HG02571 (cell line): ENCODE measurements at regions not wholly inside any gene's neighbourhood (a gene's known extent, or its start where the extent isn't known, plus 50 kb on each side); places are given as distances from the start of the nearest gene placed in this dataset.
"Not testable (repeated sequence)": the region's sequence is repeated elsewhere in the genome, so short reads cannot be mapped to it uniquely, and the experiment has no call there.

Experiments
- ATAC-seq: cut with Tn5 transposase; IDR thresholded peaks from one replicate; pipeline ENCODE4 v1.9.1; 2021; ENCODE audit warnings: mild to moderate bottlenecking, moderate library complexity; ENCODE audit not compliant: unreplicated experiment

DNA sequence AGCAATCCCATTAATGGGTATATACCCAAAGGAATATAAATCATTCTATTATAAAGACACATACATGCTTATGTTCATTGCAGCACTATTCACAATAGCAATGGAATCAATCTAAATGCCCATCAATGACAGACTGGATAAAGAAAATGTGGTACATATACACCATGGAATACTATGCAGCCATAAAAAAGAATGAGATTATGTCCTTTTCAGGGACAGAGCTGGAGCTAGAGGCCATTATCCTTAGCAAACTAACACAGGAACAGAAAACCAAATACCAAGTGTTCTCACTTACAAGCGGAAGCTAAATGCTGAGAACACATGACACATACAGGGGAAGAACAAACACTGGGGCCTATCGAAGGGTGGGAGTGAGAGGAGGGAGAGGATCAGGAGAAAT lies 276.3 kb downstream of the RRAGC start:
- not testable (repeated sequence) for ATAC-seq

- no peak for ATAC-seq
Measured at GRCh38 chr1:38581396-38581795, 278.2 kb downstream of the RRAGC start.

GRCh38 chr1:38580594-38580993 lies 279.0 kb downstream of the RRAGC start:
- no peak for ATAC-seq

DNA sequence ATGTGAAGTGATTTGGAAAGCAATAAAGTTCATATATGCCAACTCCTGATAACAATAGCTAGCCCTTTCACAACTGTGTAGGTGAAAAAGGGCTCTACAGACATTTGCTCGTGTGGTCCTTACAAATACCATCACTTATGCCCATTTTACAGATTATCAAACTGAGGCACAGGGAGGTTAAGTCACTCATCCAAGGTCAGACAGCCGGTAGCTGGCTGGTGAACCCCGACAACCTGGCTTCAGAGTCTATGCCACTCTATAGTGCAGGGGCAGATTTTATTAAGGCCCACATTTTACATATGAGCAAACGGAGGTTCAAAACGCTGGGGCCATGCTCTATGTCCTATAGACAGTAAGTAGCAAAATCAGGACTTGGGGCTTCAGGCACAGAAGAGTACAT lies 280.5 kb downstream of the RRAGC start:
- ATAC-seq = no peak

- ATAC-seq = no peak
Measured at GRCh38 chr1:38578271-38578951, 281.2 kb downstream of the RRAGC start.

GRCh38 chr1:38577937-38578270 lies 281.7 kb downstream of the RRAGC start:
- ATAC-seq = no peak

GRCh38 chr1:38577385-38577784 lies 282.2 kb downstream of the RRAGC start:
- no peak for ATAC-seq

DNA sequence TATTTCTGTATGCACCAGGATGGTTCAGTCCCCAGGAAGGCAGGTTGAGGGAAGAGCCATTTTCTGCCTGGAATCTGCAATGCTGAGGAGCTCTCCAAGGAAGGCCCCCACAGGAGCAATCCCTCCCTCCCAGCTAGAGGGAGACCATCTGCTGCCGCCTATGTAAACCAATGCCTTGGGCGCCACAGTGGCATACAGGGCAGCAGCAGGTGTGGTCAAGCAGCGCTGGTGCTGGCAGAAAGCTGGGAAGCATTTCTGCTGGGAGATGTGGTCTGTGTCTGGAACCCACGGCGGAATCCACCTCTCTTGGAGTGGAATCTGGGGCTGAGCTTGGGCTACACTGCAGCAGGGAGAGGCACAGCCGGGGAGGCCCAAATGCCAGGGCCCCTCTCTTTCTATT lies 283.3 kb downstream of the RRAGC start:
- no peak for ATAC-seq

GRCh38 chr1:38571726-38572125 lies 287.8 kb downstream of the RRAGC start:
- ATAC-seq = no peak

DNA sequence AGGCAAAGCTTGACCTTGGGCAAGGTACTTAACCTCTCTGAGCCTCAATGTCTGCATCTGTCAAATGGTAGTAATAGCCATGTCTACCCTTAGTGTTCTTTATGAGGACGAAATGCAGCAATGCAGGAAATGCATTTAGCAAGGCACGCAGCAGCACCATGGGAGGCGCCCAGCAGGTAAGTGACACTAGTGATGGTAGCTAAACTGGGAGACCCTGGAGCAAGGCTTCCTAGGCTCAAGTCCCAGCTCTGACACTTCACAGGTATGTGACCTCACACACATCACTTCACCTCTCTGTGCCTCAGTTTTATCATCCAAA lies 289.0 kb downstream of the RRAGC start:
- no peak for ATAC-seq

DNA sequence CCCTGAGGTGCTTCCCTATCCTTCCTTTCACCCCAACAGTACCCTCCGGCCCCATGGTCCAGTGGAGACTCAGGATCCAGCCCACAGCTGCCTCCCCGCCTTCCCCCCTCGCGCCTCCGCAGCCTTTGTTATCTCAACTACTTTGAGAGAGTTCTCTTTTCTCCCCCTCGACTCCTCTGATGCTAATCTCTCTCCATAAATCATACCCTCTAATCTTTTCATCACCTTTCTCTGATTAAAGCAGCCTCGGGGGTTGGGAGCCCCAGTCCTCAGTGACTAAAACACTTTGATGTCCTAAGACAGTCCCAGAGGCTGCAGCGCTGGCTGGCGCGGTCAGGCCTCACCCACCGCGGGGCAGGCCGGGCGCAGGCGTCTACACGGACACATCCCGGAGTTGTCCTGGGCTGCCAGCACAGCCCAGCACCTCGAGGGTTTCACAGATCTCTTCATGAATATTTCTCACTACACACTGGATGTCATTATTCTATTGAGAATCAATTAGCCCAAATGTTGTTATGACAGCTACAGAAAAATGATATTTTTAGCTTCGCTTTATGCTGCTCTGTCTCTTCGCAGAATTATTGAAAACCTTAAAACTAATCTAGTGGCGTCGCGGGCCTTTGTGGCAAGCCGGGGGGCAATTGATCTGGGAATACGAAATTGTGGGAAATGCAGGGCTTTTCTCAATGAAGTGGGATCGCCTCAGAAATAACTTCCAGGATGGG lies 289.5 kb downstream of the RRAGC start:
- no peak for ATAC-seq

DNA sequence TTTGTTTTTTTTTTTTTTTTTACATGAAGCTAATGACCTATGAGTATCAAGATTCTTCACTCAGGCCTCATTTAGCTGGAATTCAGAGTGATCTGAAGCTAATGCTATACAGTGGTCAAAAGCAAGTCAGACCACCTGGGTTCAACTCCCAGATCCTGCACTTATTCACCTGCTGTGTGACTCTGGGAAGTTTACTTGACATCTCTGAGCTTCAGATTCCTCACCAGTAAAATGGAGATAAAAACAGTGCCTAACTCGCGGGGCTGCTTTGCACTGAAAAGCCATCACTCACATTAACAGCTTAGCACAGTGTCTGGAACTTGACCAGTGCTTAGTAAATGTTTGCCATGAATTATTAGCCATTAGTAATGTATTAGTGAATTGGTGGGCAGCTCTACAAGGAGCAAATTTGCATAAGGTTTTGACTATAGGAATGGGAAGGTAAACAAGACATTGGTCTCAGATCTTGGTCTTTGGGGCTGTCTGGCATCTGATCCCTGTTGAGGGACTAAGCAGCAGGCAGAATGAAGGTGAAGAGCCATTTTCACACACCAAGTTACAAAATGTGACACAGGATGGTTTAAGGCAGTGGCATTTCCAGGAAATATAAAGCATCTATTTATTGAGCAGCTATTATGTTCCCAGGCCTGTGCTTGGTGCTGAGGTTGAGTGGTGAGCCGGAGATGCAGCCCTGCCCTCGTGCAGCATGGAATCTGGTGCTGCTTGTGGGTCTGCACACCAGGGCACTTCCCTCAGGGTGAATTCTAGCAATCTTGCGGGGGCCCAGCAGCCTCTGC lies 291.3 kb downstream of the RRAGC start:
- ATAC-seq = no peak

DNA sequence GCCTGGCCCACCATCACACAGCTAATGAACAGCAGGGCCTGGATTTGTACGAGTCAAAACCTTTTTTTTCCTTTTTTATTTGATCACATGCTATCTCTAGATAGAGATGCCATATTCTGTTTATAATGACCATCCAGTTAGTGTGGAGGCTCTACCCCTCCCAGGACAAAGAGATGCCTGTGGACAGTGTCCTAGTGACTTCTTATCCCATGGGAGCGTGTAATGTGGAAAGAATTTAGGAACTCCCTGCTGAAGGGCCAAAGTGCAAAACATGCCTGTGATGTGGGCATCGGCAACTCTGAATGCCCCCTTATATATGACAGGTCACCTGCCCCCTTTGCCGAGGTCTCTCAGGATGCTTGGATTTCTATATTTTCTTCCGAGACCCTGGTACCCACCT lies 292.2 kb downstream of the RRAGC start:
- ATAC-seq = no peak

DNA sequence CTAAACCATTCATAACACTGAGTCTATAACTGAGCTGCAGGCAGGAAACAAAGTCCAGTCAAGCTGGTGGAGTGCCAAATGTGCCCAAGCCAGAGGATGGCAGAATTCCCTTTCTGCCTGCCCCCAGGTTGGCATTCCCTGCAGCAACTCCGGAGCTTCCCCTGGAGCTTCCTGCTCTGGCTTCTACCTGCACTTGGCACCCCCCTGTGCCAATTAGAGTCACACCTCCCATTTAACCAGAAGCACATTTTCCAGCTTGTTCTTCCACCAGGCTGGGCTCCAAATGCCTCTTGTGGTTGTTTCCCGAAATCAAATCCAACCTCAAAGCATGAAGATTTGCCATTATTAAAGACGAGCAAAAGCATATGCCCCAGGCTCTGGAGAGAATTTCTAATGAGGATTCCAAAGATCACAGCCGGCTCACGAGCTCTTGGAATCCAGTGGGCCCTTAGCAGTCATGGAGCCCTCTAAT lies 294.5 kb downstream of the RRAGC start:
- no peak for ATAC-seq

- no peak for ATAC-seq
Measured at GRCh38 chr1:38563942-38564735, 295.4 kb downstream of the RRAGC start.

- no peak for ATAC-seq
Measured at GRCh38 chr1:38561725-38562124, 297.8 kb downstream of the RRAGC start.

DNA sequence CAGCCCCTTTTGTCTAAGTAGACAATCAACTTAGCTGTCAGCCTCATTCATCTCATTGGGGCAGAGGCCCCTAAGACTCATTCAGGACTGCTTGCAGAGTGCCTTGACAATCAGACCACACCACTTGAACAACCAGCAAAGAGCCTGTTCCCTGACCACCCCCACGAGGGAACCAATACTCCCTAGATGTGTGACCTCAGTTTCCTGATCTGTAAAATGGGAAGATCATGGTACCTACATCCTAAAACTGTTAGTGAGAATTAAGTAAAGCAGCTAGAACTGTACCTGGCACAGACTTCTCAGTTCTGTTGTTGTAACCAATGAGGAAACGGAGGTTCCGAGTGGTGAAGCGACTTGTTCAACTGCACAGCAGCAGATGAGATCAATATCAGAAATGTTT lies 298.5 kb downstream of the RRAGC start:
- no peak for ATAC-seq

DNA sequence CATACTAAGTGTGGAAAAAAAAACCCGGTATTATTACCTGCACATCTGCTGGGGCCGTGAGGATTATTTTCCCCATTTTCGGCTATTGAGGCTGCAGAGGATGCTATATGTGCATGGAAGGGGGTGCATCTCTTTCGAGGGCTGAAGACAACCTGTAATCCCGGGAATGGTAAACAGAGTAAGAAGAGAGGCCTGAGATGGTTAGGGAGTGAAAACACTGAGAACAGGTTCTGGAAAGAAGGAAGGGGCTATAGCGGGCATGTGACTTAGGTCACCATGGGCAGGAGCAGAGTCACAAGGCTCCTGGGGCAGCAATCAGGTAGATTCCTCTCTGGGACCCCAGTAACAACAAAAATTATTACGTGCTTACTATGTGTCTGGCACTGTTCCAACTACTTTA lies 299.1 kb downstream of the RRAGC start:
- no peak for ATAC-seq

DNA sequence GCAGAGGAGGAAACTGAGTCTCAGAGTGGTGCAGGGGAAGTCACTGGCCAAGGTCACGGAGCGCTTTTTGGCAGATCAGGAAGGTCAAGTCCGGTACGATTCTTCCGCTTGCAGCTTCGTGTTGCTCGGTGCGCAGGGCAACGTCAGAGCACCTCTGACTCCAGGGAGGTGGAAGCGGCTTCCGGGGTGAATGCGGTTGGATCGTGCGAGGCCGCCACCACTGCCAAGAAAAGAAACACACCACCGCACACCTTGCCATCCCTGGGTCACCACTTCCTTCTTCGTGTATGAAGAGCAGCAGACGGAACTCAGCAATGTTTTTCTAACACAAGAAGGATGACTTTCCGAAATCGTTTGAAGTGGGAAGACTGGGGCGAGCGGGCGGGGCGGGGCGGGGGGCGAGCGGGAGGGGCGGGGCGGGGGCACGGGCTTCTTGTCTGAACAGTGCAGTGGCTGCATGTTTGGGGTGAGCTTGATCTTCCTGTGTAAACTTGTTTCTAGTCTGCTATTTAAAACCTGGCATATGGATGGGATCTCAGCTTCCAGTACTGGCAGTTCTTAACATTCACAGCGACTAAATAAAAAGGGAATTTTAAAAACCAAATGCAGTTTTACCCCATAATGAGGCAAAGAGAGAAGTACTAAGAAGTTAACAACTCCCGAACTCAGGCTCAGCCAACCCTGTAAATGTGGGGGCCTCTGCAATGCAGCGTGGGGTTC lies 300.0 kb downstream of the RRAGC start:
- peak; percentile 45 for ATAC-seq
